ENCODE measurements at regions not wholly inside any gene's neighbourhood (a gene's known extent, or its start where the extent isn't known, plus 50 kb on each side); places are given as distances from the start of the nearest gene placed in this dataset.

DNA sequence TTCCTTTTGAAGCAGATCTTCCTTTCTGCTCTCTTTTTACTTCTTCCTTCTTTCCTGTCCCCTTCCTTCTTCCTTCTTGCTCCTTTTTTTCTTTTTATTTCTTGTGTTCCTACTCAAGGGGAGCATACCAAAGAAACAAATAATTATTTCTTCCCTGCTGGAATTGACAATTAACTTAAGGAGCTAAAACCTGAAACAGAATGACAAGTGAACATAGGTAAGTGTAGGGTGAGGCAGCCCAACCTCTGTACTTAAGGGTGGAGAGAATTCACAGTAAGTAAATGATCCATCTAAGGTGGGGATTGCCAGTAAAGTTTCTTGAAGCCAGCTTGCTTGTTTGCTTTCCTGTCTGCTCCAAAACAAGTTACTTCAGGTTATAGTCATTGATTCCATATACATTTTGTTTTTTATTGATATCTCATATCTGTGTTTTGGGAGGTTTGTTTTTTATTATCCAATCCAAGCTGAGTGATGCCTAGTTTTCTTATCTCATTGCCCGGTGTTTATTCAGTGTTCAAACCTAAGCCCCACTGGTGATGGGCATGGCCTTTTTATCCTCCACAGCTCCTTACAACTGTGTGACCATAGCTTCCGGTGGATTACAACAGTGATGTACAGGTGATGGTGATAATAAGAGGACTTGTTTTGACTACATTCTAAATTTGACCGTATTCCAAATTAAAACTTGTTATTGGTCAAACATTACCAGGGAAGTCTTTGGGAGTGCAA lies 133.2 kb upstream of the IVNS1ABP start:
- H3K9me3 ChIP-seq, result no peaks in the 10 kb centered on the region
- 81 to 93% (median 90%) methylated on average over 3 of the region's 3 CpGs for WGBS, 4 donors
- intact Hi-C loops (cut with DNase I), result no loop called here
- H3K27ac ChIP-seq, result no peak overlapping the region
- no peak overlapping the region for H3K4me3 ChIP-seq
- H3K27me3 ChIP-seq, result no peaks in the 10 kb centered on the region
- no peak for DNase-seq
- ATAC-seq, result no peak
- H3K36me3 ChIP-seq, result no peaks in the 10 kb centered on the region
- TF ChIP-seq POLR2A (IDR thresholded peaks at IDR 0.05), result no peak
- TF ChIP-seq, protein P1, sequence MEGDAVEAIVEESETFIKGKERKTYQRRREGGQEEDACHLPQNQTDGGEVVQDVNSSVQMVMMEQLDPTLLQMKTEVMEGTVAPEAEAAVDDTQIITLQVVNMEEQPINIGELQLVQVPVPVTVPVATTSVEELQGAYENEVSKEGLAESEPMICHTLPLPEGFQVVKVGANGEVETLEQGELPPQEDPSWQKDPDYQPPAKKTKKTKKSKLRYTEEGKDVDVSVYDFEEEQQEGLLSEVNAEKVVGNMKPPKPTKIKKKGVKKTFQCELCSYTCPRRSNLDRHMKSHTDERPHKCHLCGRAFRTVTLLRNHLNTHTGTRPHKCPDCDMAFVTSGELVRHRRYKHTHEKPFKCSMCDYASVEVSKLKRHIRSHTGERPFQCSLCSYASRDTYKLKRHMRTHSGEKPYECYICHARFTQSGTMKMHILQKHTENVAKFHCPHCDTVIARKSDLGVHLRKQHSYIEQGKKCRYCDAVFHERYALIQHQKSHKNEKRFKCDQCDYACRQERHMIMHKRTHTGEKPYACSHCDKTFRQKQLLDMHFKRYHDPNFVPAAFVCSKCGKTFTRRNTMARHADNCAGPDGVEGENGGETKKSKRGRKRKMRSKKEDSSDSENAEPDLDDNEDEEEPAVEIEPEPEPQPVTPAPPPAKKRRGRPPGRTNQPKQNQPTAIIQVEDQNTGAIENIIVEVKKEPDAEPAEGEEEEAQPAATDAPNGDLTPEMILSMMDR (IDR thresholded peaks at IDR 0.05), result no peak
- H3K4me1 ChIP-seq, result no peaks in the 10 kb centered on the region

DNA sequence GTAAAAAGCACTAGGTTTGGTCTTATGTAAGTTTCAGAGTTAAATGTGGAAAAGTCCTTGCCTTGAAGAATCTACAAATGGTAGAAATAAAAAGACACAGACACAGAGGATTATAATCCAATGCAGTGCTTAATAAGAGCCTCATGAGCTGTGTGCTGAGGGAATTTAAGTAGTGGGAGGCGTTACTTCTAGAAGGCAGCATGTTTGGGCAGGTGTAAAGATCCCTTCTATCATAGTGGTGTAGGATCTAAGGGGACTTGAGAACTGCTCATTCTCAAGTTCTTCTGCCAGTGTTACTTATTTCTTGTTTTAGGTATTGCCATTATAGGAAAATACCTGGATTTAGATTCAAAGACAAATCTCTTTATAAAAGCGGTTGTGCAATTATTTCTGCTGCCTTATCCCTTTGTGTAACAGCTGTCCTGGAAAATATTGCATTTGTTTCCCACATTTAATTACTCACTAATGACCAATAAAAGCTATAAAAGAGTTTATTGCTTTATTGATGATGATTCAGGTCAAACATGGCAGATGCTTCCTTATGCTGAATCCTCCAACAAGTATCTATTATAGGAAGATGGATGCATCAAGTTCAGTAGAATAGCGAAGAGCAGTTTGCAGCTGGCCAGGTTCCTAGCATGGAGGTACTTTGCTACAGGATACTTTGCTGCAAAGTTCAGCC lies 132.5 kb upstream of the IVNS1ABP start:
- ATAC-seq (no peak), DNase-seq (no peak)
- Histone ChIP-seq H3K36me3 (no peaks in the 10 kb centered on the region), H3K27me3 (no peaks in the 10 kb centered on the region), H3K4me1 (no peaks in the 10 kb centered on the region), H3K4me3 (no peak overlapping the region), H3K27ac (no peak overlapping the region), H3K9me3 (no peaks in the 10 kb centered on the region)
- 93 to 100% (median 97%) methylated on average over 3 of the region's 3 CpGs for WGBS, 4 donors
- no peak for TF ChIP-seq POLR2A (IDR thresholded peaks at IDR 0.05)
- TF ChIP-seq, protein P1 (IDR thresholded peaks at IDR 0.05), result no peak
- intact Hi-C loops (cut with DNase I), result loop anchor here in 1 of 10 donors (10.0 kb wide), 1 partner anchor 225 kb away; no protein-coding TSS in a partner anchor

DNA sequence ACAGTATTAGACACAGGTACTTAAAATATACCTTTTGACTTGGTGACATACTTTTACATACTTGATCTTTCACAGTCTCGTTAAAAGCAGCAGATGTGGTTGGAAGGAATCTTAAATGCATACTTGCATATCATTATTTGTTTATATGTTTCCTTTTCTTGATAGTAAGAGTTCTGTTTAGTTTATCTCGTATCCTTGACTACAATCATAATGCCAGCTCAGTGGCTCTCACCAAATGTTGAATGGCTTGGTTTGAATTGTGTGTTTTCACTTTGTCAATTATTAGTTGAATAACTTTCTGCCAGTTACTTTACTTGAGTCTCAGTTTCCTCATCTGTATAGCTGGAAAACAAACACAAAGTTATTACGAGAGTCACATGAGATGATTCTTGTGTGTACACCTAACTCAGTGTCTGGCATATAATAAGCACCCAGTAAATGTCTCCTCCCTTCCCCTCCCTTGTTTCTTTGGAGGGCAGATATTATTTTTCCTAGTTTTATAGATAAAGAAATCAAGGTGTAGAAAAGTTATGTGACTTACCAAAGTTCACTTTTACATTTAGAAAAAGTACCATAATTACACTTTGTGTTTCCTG lies 131.6 kb upstream of the IVNS1ABP start:
- no peaks in the 10 kb centered on the region for H3K27me3 ChIP-seq
- no peak overlapping the region for H3K4me3 ChIP-seq
- TF ChIP-seq, protein P1 (IDR thresholded peaks at IDR 0.05), result no peak
- no peak for TF ChIP-seq POLR2A (IDR thresholded peaks at IDR 0.05)
- no peaks in the 10 kb centered on the region for H3K9me3 ChIP-seq
- ATAC-seq, result no peak
- H3K36me3 ChIP-seq, result no peaks in the 10 kb centered on the region
- no peak overlapping the region for H3K27ac ChIP-seq
- no peaks in the 10 kb centered on the region for H3K4me1 ChIP-seq
- no peak for DNase-seq
- 73 to 83% (median 81%) methylated on average over 3 of the region's 3 CpGs for WGBS, 4 donors
- intact Hi-C loops (cut with DNase I), result loop anchor here in 1 of 10 donors (10.0 kb wide), 1 partner anchor 226 kb away; no protein-coding TSS in a partner anchor

DNA sequence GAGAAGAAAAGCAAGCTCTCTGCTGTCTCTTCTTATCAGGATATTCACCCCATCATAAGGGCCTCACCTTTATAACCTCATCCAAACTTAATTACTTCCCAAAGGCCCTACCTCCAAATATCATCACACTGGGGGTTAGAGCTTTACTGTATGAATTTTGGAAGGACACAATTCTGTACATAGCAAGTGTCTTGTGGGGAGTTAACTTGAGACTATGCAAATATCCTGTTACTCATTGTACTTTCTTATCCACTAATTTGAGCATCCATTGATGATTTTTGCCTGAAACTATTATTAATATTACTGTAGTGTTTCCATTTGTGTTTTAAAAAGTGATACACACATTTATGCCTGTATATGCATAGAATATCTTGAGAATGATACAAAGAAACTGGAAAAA lies 129.1 kb upstream of the IVNS1ABP start:
- no peak overlapping the region for H3K4me3 ChIP-seq
- TF ChIP-seq, protein P1 (IDR thresholded peaks at IDR 0.05), result no peak
- no peak for TF ChIP-seq POLR2A (IDR thresholded peaks at IDR 0.05)
- DNase-seq, result no peak
- H3K27me3 ChIP-seq, result no peaks in the 10 kb centered on the region
- no peaks in the 10 kb centered on the region for H3K36me3 ChIP-seq
- no peaks in the 10 kb centered on the region for H3K9me3 ChIP-seq
- H3K27ac ChIP-seq, result no peak overlapping the region
- intact Hi-C loops (cut with DNase I), result loop anchor here in 1 of 10 donors (10.0 kb wide), 1 partner anchor 229 kb away; no protein-coding TSS in a partner anchor
- no peak for ATAC-seq
- H3K4me1 ChIP-seq, result peaks cover 0 to 11% (median under 1%) of the 10 kb centered on the region in 12 donors
